ENCODE measurements at regions not wholly inside any gene's neighbourhood (a gene's known extent, or its start where the extent isn't known, plus 50 kb on each side); places are given as distances from the start of the nearest gene placed in this dataset.

DNA sequence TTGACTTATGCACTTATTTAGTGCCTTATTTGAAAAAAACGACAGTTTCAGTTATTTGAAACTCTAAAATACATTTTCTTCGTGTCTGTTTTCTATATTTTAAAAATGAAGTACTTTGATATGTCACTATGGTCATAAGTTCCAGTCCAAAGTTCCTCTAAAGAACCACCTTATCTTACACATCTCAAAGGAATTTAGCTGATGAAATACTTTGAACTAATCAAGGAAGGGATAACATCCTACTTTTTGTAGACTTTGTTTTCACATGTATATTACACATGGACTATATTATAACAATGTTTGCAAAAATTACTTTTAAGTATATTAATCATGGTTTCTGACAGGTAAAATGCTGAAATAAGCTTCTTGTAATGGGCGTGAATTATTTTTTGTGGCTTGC is 265.8 kb upstream of the ZNF717 start:
- no peaks in the 10 kb centered on the region for H3K9me3 ChIP-seq

GRCh38 chr3:76054404-76054803 is 269.1 kb upstream of the ZNF717 start:
- Histone ChIP-seq H3K9me3 (no peaks in the 10 kb centered on the region), H3K36me3 (no peaks in the 10 kb centered on the region), H3K27me3 (no peaks in the 10 kb centered on the region), H3K4me3 (no peak overlapping the region), H3K27ac (replicated peaks in 1 of 4) (no peak overlapping the region), H3K4me1 (no peaks in the 10 kb centered on the region)
- DNase-seq (ENCODE audit: extremely low spot score), result no peak
- TF ChIP-seq POLR2A (IDR thresholded peaks at IDR 0.05; ENCODE audit: low read depth) (no peak), EP300 (IDR thresholded peaks at IDR 0.05) (no peak)
- TF ChIP-seq, protein P1, sequence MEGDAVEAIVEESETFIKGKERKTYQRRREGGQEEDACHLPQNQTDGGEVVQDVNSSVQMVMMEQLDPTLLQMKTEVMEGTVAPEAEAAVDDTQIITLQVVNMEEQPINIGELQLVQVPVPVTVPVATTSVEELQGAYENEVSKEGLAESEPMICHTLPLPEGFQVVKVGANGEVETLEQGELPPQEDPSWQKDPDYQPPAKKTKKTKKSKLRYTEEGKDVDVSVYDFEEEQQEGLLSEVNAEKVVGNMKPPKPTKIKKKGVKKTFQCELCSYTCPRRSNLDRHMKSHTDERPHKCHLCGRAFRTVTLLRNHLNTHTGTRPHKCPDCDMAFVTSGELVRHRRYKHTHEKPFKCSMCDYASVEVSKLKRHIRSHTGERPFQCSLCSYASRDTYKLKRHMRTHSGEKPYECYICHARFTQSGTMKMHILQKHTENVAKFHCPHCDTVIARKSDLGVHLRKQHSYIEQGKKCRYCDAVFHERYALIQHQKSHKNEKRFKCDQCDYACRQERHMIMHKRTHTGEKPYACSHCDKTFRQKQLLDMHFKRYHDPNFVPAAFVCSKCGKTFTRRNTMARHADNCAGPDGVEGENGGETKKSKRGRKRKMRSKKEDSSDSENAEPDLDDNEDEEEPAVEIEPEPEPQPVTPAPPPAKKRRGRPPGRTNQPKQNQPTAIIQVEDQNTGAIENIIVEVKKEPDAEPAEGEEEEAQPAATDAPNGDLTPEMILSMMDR (IDR thresholded peaks at IDR 0.05), result no peak
- 75% methylated on average over 1 of the region's 1 CpG for WGBS
- intact Hi-C loops (cut with DNase I), result no loop called here

More for the DNA sequence above, 265.8 kb upstream of the ZNF717 start:
- Histone ChIP-seq H3K4me3 (no peak overlapping the region), H3K4me1 (no peaks in the 10 kb centered on the region), H3K27ac (replicated peaks in 1 of 4) (no peak overlapping the region), H3K27me3 (no peaks in the 10 kb centered on the region), H3K36me3 (no peaks in the 10 kb centered on the region)
- WGBS, result 87% methylated on average over 3 of the region's 3 CpGs
- DNase-seq (ENCODE audit: extremely low spot score), result no peak
- TF ChIP-seq POLR2AphosphoS5 (IDR thresholded peaks at IDR 0.05), result no peak
- TF ChIP-seq POLR2A (IDR thresholded peaks at IDR 0.05; ENCODE audit: low read depth), result no peak
- no peak for TF ChIP-seq EP300 (IDR thresholded peaks at IDR 0.05)
- TF ChIP-seq, protein P1 (IDR thresholded peaks at IDR 0.05), result no peak
- intact Hi-C loops (cut with DNase I), result no loop called here

DNA sequence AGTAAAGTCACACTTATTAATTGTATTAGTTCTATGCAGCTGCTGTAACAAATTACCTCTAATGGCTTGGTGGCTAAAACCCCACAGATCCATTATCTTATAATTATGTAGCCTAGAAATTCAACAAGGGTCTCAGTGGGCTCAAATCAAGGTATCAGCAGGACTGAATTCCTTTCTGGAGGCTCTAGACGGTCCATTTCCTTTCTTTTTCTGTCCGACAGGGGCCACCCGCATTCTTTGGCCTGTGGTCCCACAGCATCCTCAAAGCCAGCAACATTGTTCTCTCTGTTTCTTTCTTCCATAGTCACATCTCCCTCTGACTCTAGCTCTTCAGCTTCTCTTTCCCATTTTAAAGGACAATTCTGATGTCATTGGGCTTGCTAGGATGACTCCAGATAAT is 276.3 kb upstream of the ZNF717 start:
- H3K4me3 ChIP-seq, result no peak overlapping the region
- intact Hi-C loops (cut with DNase I), result no loop called here
- TF ChIP-seq POLR2A (IDR thresholded peaks at IDR 0.05; ENCODE audit: low read depth), result no peak
- TF ChIP-seq, protein P1 (IDR thresholded peaks at IDR 0.05), result no peak
- TF ChIP-seq POLR2AphosphoS5 (IDR thresholded peaks at IDR 0.05), result no peak
- no peak for TF ChIP-seq EP300 (IDR thresholded peaks at IDR 0.05)
- WGBS, result 93% methylated on average over 3 of the region's 3 CpGs
- H3K4me1 ChIP-seq, result peaks cover 0 to 11% (median 6%) of the 10 kb centered on the region in 4 donors
- no peaks in the 10 kb centered on the region for H3K9me3 ChIP-seq
- H3K27me3 ChIP-seq, result no peaks in the 10 kb centered on the region
- DNase-seq (ENCODE audit: extremely low spot score), result no peak
- no peak overlapping the region for H3K27ac ChIP-seq (replicated peaks in 1 of 4)
- H3K36me3 ChIP-seq, result no peaks in the 10 kb centered on the region

DNA sequence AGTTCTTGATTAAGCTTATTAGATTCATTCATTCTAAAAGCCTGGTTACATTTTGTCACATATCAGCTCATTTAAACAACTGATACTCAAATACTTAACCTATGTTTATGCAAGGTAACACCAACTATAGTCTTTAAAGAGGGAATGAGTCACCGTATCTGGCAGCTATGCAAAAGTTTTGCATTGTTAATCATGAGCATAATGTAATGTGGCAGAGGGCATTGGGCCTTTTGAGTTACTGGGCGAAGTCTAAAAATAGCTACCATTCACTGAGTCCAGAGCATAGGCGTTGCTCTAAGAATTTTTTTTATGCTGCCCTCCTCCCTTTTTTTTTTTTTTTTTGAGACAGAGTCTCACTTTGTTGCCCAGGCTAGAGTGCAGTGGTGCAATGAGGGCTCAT is 277.7 kb upstream of the ZNF717 start:
- intact Hi-C loops (cut with DNase I), result no loop called here
- 45% methylated on average over 3 of the region's 3 CpGs for WGBS
- no peaks in the 10 kb centered on the region for H3K9me3 ChIP-seq

GRCh38 chr3:76063811-76064210 is 278.5 kb upstream of the ZNF717 start:
- intact Hi-C loops (cut with DNase I), result no loop called here
- no peaks in the 10 kb centered on the region for H3K36me3 ChIP-seq
- DNase-seq (ENCODE audit: extremely low spot score), result no peak
- 80% methylated on average over 5 of the region's 5 CpGs for WGBS
- no peak for TF ChIP-seq POLR2A (IDR thresholded peaks at IDR 0.05; ENCODE audit: low read depth)
- H3K4me3 ChIP-seq, result no peak overlapping the region
- no peaks in the 10 kb centered on the region for H3K27me3 ChIP-seq
- H3K9me3 ChIP-seq, result no peaks in the 10 kb centered on the region
- H3K4me1 ChIP-seq, result peaks cover 0 to 11% (median 6%) of the 10 kb centered on the region in 4 donors
- H3K27ac ChIP-seq (replicated peaks in 1 of 4), result no peak overlapping the region

More for the DNA sequence above, 277.7 kb upstream of the ZNF717 start:
- Histone ChIP-seq H3K27ac (replicated peaks in 1 of 4) (no peak overlapping the region), H3K4me1 (peaks cover 0 to 11% (median 6%) of the 10 kb centered on the region in 4 donors), H3K4me3 (no peak overlapping the region), H3K27me3 (no peaks in the 10 kb centered on the region), H3K36me3 (no peaks in the 10 kb centered on the region)
- TF ChIP-seq, protein P1 (IDR thresholded peaks at IDR 0.05), result no peak
- TF ChIP-seq POLR2A (IDR thresholded peaks at IDR 0.05; ENCODE audit: low read depth) (no peak), POLR2AphosphoS5 (IDR thresholded peaks at IDR 0.05) (no peak), EP300 (IDR thresholded peaks at IDR 0.05) (no peak)
- no peak for DNase-seq (ENCODE audit: extremely low spot score)

Data from esophagus muscularis mucosa (tissue), 4 donors.